Upper lobe of right lung (tissue), 1 donor: ENCODE measurements at regions not wholly inside any gene's neighbourhood (a gene's known extent, or its start where the extent isn't known, plus 50 kb on each side); places are given as distances from the start of the nearest gene placed in this dataset.
A peak's percentile ranks its signal among the peaks of the same experiment; 100 is the strongest.

Source experiments
- ATAC-seq: fragments of 200-7000 bp; cut with Tn5 transposase; one replicate; pipeline ENCODE4 v1.9.1; 2020; ENCODE audit warnings: mild to moderate bottlenecking, moderate library complexity
- DNase-seq: peaks from one replicate; pipeline ENCODE4 v3.0.0-alpha.2; 2020
- H3K27ac ChIP-seq: fragments of 200-600 bp; one replicate; pipeline ENCODE4 v1.8.0; 2022
- H3K27me3 ChIP-seq: fragments of 200-600 bp; one replicate; pipeline ENCODE4 v1.8.0; 2022; ENCODE audit warnings: mild to moderate bottlenecking
- H3K36me3 ChIP-seq: fragments of 200-600 bp; one replicate; pipeline ENCODE4 v1.8.0; 2022
- H3K4me1 ChIP-seq: fragments of 200-600 bp; one replicate; pipeline ENCODE4 v1.8.0; 2022
- H3K4me3 ChIP-seq: fragments of 200-600 bp; one replicate; pipeline ENCODE4 v1.8.0; 2022; ENCODE audit warnings: mild to moderate bottlenecking
- H3K9me3 ChIP-seq: fragments of 200-600 bp; one replicate; pipeline ENCODE4 v1.8.0; 2022
- intact Hi-C: fragments of 100-400 bp; cut with DNase I; formaldehyde crosslinking; loops from one replicate; pipeline ENCODE4 v1.11.0; 2022
- TF ChIP-seq, protein P1 (sequence below): fragments of 200-600 bp; IDR thresholded peaks from one replicate; pipeline ENCODE4 v1.8.0; 2022; ENCODE audit warnings: antibody characterized with exemption
- donor health status: DM: no; HTN: yes; CAD: no; lungs with severe emphysema.

DNA sequence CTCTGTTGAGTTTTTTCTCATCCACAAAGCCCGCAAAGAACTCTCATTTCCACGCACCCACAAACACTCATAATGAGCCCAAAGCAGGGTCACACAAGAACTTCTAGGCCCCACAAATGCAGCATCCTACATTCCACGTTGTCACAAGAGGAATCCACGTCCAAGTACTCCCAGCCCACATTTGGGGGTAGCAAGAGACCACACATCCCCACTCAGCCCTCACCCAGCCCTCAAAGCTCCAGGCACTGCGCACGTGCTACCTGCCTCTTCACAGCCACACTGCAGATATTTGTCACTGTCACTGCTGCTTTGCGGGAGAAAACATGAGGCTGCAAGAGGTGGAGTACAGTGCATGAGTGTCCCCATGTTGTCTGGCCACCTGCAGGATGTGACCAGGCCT is 187.6 kb upstream of the CDYL start:
- DNase-seq (no peak), ATAC-seq (no peak)
- no peak overlapping the region for H3K4me3 ChIP-seq
- TF ChIP-seq, protein P1, sequence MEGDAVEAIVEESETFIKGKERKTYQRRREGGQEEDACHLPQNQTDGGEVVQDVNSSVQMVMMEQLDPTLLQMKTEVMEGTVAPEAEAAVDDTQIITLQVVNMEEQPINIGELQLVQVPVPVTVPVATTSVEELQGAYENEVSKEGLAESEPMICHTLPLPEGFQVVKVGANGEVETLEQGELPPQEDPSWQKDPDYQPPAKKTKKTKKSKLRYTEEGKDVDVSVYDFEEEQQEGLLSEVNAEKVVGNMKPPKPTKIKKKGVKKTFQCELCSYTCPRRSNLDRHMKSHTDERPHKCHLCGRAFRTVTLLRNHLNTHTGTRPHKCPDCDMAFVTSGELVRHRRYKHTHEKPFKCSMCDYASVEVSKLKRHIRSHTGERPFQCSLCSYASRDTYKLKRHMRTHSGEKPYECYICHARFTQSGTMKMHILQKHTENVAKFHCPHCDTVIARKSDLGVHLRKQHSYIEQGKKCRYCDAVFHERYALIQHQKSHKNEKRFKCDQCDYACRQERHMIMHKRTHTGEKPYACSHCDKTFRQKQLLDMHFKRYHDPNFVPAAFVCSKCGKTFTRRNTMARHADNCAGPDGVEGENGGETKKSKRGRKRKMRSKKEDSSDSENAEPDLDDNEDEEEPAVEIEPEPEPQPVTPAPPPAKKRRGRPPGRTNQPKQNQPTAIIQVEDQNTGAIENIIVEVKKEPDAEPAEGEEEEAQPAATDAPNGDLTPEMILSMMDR: no peak
- H3K4me1 ChIP-seq: no peaks in the 10 kb centered on the region
- intact Hi-C loops: no loop called here
- H3K9me3 ChIP-seq: no peaks in the 10 kb centered on the region
- H3K36me3 ChIP-seq: no peaks in the 10 kb centered on the region
- H3K27me3 ChIP-seq: no peaks in the 10 kb centered on the region
- no peak overlapping the region for H3K27ac ChIP-seq

DNA sequence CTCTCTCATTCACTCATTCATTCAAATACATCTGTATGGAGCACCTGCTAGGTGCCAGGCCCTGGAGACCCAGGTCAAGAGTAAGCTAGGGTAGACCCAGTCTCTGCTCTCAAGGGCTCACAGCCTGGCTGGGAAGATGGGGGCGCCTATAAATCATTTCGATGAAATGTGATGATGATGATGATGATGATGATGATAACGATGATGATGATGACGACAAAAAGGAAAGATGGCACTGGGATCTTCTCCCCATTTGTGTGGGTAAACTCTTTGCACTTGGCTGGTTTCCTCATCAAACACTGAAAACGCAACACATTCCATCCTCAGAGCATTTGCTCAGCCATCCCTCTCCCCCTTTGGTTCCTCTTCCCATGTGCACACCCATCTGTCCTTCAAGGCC is 188.0 kb upstream of the CDYL start:
- ATAC-seq (no peak), DNase-seq (no peak)
- Histone ChIP-seq H3K9me3 (no peaks in the 10 kb centered on the region), H3K4me1 (no peaks in the 10 kb centered on the region), H3K27me3 (no peaks in the 10 kb centered on the region), H3K27ac (no peak overlapping the region), H3K36me3 (no peaks in the 10 kb centered on the region), H3K4me3 (no peak overlapping the region)
- intact Hi-C loops: no loop called here
- TF ChIP-seq, protein P1: no peak

DNA sequence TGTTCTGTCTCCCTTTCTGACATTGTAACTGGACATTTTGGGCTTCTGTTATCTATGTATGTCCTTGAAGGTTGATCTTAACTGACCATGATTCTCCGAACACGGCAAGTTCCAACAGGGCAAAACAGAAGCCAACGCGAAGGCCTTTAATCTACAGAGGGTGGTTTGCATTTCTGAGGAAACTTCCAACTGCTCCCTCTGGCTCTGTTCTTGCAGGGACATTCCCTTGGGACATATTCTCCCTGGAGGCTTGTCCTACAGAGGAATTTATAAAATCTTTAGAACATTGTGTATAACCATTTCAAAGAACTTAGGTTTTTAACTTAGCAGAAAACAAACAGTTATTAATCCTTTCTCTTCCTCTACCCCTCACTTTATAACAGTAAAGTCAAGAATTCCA is 189.0 kb upstream of the CDYL start:
- no peak overlapping the region for H3K4me3 ChIP-seq
- DNase-seq (no peak), ATAC-seq (no peak)
- no peaks in the 10 kb centered on the region for H3K4me1 ChIP-seq
- intact Hi-C loops: no loop called here
- H3K27ac ChIP-seq: no peak overlapping the region
- H3K27me3 ChIP-seq: no peaks in the 10 kb centered on the region
- no peaks in the 10 kb centered on the region for H3K36me3 ChIP-seq
- no peaks in the 10 kb centered on the region for H3K9me3 ChIP-seq
- TF ChIP-seq, protein P1: no peak

DNA sequence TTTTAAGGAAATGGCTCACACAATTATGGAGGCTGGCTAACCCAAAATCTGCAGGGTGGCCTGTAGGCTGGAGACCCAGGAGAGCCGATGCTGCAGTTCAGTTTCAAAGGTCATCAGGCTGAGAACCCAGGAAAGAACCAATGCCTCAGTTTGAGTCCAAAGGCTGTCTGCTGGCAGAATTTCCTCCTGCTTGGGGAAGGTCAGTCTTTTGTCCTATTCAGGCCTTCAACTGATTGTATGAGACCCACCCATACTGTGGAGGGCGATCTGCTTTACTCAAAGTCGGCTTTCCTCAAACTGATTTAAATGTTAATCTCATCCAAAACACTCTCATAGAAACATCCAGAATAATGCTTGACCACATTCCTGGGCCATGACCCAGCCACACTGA is 189.7 kb upstream of the CDYL start:
- TF ChIP-seq, protein P1: no peak
- no peaks in the 10 kb centered on the region for H3K27me3 ChIP-seq
- no peak overlapping the region for H3K4me3 ChIP-seq
- ATAC-seq (no peak), DNase-seq (no peak)
- no peaks in the 10 kb centered on the region for H3K36me3 ChIP-seq
- H3K9me3 ChIP-seq: peaks cover 3% of the 10 kb centered on the region
- H3K4me1 ChIP-seq: no peaks in the 10 kb centered on the region
- intact Hi-C loops: no loop called here
- no peak overlapping the region for H3K27ac ChIP-seq

DNA sequence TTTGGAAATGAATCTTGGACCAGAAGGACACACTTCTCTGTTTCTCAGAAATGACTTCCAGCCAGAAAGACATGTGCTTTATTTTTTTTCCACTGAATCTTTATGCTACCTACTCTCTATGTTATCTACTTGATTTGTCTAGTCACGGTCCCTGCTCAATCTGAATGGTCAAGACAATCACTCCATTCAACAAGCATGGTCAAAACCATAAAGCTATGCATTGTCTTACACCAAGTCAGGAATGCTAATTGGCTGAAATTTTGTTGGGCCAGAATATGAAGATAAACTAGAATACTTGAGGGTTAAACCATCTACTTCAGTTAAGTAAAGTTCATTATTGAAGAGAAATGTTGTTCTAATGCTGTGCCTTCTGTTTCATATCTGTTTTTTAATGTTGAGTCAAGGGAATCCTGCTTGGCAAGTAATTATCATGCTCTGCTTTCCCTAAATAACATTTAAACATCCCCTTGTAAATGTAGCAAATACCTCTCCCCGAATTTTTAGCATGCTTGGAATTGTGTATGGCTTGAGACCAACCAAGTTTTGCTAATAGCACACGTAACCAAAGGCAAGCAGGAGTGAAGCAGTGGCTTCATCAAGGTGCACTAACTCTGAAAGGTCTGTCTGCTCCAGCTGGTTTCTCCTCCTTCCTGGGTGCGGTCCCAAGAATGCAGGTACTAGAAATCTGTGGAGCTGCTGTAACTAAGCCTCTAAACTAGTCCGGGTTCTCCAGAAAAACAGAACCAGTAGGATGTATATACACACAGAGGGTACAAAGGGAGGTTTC is 190.3 kb upstream of the CDYL start:
- H3K27ac ChIP-seq: no peak overlapping the region
- no peaks in the 10 kb centered on the region for H3K27me3 ChIP-seq
- peaks cover 5% of the 10 kb centered on the region for H3K9me3 ChIP-seq
- TF ChIP-seq, protein P1: no peak
- DNase-seq: no peak
- intact Hi-C loops: no loop called here
- no peak overlapping the region for H3K4me3 ChIP-seq
- ATAC-seq: peak; percentile 67
- H3K4me1 ChIP-seq: no peaks in the 10 kb centered on the region
- H3K36me3 ChIP-seq: no peaks in the 10 kb centered on the region

DNA sequence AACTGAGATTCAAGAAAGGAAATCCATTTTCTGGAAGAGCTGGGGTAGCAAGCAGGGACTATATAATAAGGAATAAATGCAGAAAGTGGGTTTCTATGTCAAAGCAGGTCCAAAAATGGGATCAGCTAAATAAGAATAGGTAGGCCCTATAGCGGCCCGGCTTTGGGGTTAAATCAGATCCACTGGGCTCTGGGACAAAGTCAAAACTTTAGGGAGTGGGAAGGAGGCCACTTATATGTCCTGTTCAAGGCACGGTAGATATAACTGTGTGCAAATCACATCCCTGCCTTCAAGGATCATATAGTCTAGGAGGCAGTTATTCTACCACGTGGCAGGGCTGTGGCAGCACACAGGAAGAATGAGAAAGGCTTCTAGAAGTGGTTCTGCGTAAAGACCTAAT is 191.4 kb upstream of the CDYL start:
- DNase-seq: no peak
- TF ChIP-seq, protein P1: no peak
- Histone ChIP-seq H3K36me3 (no peaks in the 10 kb centered on the region), H3K27ac (no peak overlapping the region), H3K4me3 (no peak overlapping the region), H3K27me3 (no peaks in the 10 kb centered on the region), H3K4me1 (no peaks in the 10 kb centered on the region), H3K9me3 (peaks cover 5% of the 10 kb centered on the region)
- ATAC-seq: no peak
- intact Hi-C loops: no loop called here
